Endodermal cell (in vitro differentiated cells): ENCODE measurements at regions not wholly inside any gene's neighbourhood (a gene's known extent, or its start where the extent isn't known, plus 50 kb on each side); places are given as distances from the start of the nearest gene placed in this dataset.

Experiments used
- DNase-seq: peaks from one replicate; pipeline ENCODE4 v3.0.0-alpha.2; 2017
- H3K27ac ChIP-seq: 2 replicates; pipeline ENCODE4 v1.5.1; 2013; ENCODE audit warnings: mild to moderate bottlenecking, low read depth, low read length, moderate library complexity
- H3K27me3 ChIP-seq: 2 replicates; pipeline ENCODE4 v1.6.1; 2013; ENCODE audit warnings: mild to moderate bottlenecking, low read length, moderate library complexity; ENCODE audit not compliant: insufficient read depth, control insufficient read depth, poor library complexity, severe bottlenecking
- H3K36me3 ChIP-seq: 2 replicates; pipeline ENCODE4 v1.7.0; 2013; ENCODE audit warnings: mild to moderate bottlenecking, low read length, moderate library complexity; ENCODE audit not compliant: control insufficient read depth, insufficient read depth
- H3K4me1 ChIP-seq: one replicate; pipeline ENCODE4 v1.7.0; 2013; ENCODE audit warnings: low read length; ENCODE audit not compliant: control insufficient read depth, insufficient read depth
- H3K4me3 ChIP-seq: 2 replicates; pipeline ENCODE4 v1.5.1; 2013; ENCODE audit warnings: mild to moderate bottlenecking, low read length, moderate library complexity
- H3K9ac ChIP-seq: 2 replicates; pipeline ENCODE4 v1.6.1; 2013; ENCODE audit warnings: mild to moderate bottlenecking, low read length, moderate library complexity; ENCODE audit not compliant: poor library complexity, severe bottlenecking; ENCODE audit errors: extremely low read depth
- H3K9me3 ChIP-seq: 2 replicates; pipeline ENCODE4 v1.6.1; 2013; ENCODE audit warnings: mild to moderate bottlenecking, low read length, moderate library complexity; ENCODE audit not compliant: control insufficient read depth
- H3K27ac Mint-ChIP-seq: 2 replicates; pipeline ENCODE4 v1.8.0; 2020; ENCODE audit warnings: mixed read lengths
- H3K27me3 Mint-ChIP-seq: 2 replicates; pipeline ENCODE4 v1.8.0; 2021; ENCODE audit warnings: mild to moderate bottlenecking, mixed read lengths; ENCODE audit not compliant: insufficient read depth
- H3K36me3 Mint-ChIP-seq: 2 replicates; pipeline ENCODE4 v1.8.0; 2020; ENCODE audit warnings: low read depth, mixed read lengths
- H3K4me1 Mint-ChIP-seq: 2 replicates; pipeline ENCODE4 v1.8.0; 2020; ENCODE audit warnings: mixed read lengths
- H3K4me3 Mint-ChIP-seq: 2 replicates; pipeline ENCODE4 v1.8.0; 2020; ENCODE audit warnings: mild to moderate bottlenecking, moderate library complexity, mixed read lengths
- H3K9me3 Mint-ChIP-seq: 2 replicates; pipeline ENCODE4 v1.8.0; 2020; ENCODE audit warnings: mild to moderate bottlenecking, mixed read lengths
- WGBS, 2 experiments: methylation state at CpG; one replicate each; pipeline versions ENCODE4 v1.1.5 to v1.1.7; 2013; ENCODE audit warnings: missing lambda C conversion rate in 2 of 2, mixed read lengths in 1 of 2; ENCODE audit not compliant: insufficient coverage in 1 of 2, insufficient read length in 1 of 2; 5-methylcytosine and 5-hydroxymethylcytosine counted together
- TF ChIP-seq, protein P1 (sequence below): fragments of 200-600 bp; sonication (generic); conservative IDR thresholded peaks from 2 replicates; pipeline ENCODE4 v1.5.0; 2021; ENCODE audit warnings: antibody characterized with exemption, mild to moderate bottlenecking

DNA sequence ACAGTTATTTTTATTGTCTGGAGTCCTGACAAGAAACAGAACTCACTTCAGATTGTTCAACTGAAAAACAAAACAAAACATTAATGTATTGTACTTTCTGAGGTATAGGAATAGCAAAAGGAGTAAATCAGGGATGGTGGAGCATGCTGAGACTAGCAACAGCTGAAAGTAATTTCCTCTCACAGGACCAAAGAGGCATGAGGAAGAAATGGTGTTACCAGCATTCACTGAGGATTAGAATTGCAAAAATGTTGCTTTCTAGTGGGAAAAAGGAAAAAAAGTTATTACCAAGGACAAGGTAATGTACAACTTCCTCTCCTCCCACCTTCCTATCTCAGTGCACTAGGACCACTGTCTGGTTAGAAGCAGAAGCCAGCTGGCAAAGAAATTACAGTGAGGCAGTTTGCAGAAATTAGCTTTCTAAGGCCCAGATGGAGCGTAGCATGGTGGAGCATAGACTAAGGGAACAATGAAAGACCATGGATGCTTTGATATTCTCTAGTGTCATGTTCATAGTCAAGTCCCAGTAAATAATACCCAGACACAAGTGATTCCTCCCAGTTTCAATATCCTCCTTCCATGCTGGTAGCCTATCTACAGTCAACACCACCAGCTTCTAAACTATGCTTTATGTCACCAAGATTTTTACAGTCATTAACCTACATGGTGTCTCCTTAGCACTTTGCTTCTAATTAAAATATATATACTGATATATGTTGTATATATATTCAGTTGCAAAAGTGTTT lies 133.7 kb upstream of the DCN start:
- 100% methylated on average over 1 of the region's 1 CpG for WGBS, 2 experiments
- Histone ChIP-seq H3K9ac (no peak overlapping the region), H3K9me3 (no peaks in the 10 kb centered on the region), H3K36me3 (no peaks in the 10 kb centered on the region), H3K27ac (no peak overlapping the region), H3K27me3 (no peaks in the 10 kb centered on the region), H3K4me1 (no peaks in the 10 kb centered on the region), H3K4me3 (no peak overlapping the region)
- H3K9me3 Mint-ChIP-seq, result peaks cover 1% of the 10 kb centered on the region
- no peaks in the 10 kb centered on the region for H3K4me1 Mint-ChIP-seq
- no peaks in the 10 kb centered on the region for H3K36me3 Mint-ChIP-seq
- DNase-seq, result no peak
- TF ChIP-seq, protein P1, sequence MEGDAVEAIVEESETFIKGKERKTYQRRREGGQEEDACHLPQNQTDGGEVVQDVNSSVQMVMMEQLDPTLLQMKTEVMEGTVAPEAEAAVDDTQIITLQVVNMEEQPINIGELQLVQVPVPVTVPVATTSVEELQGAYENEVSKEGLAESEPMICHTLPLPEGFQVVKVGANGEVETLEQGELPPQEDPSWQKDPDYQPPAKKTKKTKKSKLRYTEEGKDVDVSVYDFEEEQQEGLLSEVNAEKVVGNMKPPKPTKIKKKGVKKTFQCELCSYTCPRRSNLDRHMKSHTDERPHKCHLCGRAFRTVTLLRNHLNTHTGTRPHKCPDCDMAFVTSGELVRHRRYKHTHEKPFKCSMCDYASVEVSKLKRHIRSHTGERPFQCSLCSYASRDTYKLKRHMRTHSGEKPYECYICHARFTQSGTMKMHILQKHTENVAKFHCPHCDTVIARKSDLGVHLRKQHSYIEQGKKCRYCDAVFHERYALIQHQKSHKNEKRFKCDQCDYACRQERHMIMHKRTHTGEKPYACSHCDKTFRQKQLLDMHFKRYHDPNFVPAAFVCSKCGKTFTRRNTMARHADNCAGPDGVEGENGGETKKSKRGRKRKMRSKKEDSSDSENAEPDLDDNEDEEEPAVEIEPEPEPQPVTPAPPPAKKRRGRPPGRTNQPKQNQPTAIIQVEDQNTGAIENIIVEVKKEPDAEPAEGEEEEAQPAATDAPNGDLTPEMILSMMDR, result no peak
- no peaks in the 10 kb centered on the region for H3K27me3 Mint-ChIP-seq
- no peak overlapping the region for H3K4me3 Mint-ChIP-seq
- H3K27ac Mint-ChIP-seq, result no peak overlapping the region

DNA sequence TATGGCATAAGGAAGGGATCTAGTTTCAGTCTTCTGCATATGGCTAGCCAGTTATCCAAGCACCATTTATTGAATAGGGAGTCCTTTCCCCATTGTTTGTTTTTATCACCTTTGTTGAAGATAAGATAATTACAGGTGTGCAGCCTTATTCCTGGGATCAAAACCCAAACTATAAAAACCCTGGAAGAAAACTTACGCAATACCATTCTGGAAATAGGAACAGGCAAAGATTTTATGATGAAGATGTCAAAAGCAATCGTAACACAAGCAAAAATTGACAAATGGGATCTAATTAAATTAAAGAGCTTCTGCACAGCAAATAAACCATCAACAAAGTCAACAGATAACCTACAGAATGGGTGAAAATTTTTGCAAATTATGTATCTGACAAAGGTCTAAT lies 128.5 kb upstream of the DCN start:
- H3K27ac Mint-ChIP-seq, result no peak overlapping the region
- no peaks in the 10 kb centered on the region for H3K4me1 Mint-ChIP-seq
- no peaks in the 10 kb centered on the region for H3K27me3 ChIP-seq
- TF ChIP-seq, protein P1, result no peak
- no peaks in the 10 kb centered on the region for H3K9me3 ChIP-seq
- no peaks in the 10 kb centered on the region for H3K36me3 Mint-ChIP-seq
- H3K27ac ChIP-seq, result no peak overlapping the region
- 92 to 100% methylated on average over 2 of the region's 2 CpGs for WGBS, 2 experiments
- no peaks in the 10 kb centered on the region for H3K4me1 ChIP-seq
- H3K9ac ChIP-seq, result no peak overlapping the region
- no peak overlapping the region for H3K4me3 Mint-ChIP-seq
- peaks cover 1% of the 10 kb centered on the region for H3K9me3 Mint-ChIP-seq
- H3K4me3 ChIP-seq, result no peak overlapping the region
- H3K36me3 ChIP-seq, result no peaks in the 10 kb centered on the region
- no peaks in the 10 kb centered on the region for H3K27me3 Mint-ChIP-seq
- DNase-seq, result no peak

DNA sequence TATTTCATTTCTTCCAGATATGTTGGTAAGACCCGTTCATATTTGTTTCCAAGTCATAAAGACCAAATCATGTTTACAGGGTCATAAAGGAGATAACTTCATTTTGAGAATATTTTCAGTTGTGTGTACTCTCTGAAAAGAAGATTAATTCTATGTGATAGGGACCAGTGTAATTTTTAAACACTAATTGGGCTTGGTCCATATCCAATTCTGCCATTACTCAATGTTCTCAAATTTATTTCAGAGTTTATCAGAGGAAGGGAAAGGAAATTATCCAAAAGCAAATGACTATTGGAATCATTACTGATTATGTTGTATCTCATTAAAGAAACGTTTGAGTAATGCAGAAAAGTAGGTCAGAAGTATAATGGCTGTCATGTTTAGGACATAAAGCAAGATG lies 126.8 kb upstream of the DCN start:
- H3K36me3 ChIP-seq, result no peaks in the 10 kb centered on the region
- Mint-ChIP-seq H3K27me3 (no peaks in the 10 kb centered on the region), H3K4me1 (no peaks in the 10 kb centered on the region), H3K9me3 (peaks cover under 1% of the 10 kb centered on the region), H3K4me3 (no peak overlapping the region), H3K27ac (no peak overlapping the region), H3K36me3 (no peaks in the 10 kb centered on the region)
- no peaks in the 10 kb centered on the region for H3K9me3 ChIP-seq
- TF ChIP-seq, protein P1, result no peak
- H3K9ac ChIP-seq, result no peak overlapping the region
- no peak overlapping the region for H3K4me3 ChIP-seq
- 81 to 86% methylated on average over 2 of the region's 2 CpGs for WGBS, 2 experiments
- no peak for DNase-seq
- no peaks in the 10 kb centered on the region for H3K27me3 ChIP-seq
- no peaks in the 10 kb centered on the region for H3K4me1 ChIP-seq
- H3K27ac ChIP-seq, result no peak overlapping the region
